ENCODE measurements at regions not wholly inside any gene's neighbourhood (a gene's known extent, or its start where the extent isn't known, plus 50 kb on each side); places are given as distances from the start of the nearest gene placed in this dataset.

DNA sequence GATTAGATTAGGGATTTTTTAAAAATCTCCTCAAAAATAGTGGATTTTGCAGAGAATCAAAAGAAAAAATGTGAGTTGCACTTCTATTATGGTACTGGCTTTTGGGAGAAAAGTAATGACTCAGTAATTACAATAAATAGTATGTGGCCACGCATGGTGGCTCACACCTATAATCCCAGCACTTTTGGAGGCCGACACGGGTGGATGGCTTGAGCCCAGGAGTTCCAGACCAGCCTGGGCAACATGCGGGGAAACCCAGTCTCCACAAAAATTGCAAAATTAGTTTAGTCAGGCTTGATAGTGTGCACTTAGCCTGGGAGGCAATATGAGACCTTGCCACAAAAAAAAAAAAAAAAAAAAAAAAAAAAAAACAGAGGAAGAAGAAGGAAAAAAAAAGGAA lies 1098.2 kb downstream of the ZPLD1 start:
- TF ChIP-seq, protein P1, sequence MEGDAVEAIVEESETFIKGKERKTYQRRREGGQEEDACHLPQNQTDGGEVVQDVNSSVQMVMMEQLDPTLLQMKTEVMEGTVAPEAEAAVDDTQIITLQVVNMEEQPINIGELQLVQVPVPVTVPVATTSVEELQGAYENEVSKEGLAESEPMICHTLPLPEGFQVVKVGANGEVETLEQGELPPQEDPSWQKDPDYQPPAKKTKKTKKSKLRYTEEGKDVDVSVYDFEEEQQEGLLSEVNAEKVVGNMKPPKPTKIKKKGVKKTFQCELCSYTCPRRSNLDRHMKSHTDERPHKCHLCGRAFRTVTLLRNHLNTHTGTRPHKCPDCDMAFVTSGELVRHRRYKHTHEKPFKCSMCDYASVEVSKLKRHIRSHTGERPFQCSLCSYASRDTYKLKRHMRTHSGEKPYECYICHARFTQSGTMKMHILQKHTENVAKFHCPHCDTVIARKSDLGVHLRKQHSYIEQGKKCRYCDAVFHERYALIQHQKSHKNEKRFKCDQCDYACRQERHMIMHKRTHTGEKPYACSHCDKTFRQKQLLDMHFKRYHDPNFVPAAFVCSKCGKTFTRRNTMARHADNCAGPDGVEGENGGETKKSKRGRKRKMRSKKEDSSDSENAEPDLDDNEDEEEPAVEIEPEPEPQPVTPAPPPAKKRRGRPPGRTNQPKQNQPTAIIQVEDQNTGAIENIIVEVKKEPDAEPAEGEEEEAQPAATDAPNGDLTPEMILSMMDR (IDR thresholded peaks at IDR 0.05; ENCODE audit: low read length), result no peak
- TF ChIP-seq EZH2phosphoT487 (IDR thresholded peaks at IDR 0.05; ENCODE audit: low read length), result no peak

Measured in MM.1S (cell line).